Mammary epithelial cell (primary cell): ENCODE measurements at regions not wholly inside any gene's neighbourhood (a gene's known extent, or its start where the extent isn't known, plus 50 kb on each side); places are given as distances from the start of the nearest gene placed in this dataset.

ENCODE experiments used
- EZH2 ChIP-seq: IDR thresholded peaks from 2 replicates; pipeline ENCODE4 v1.6.1; 2012; ENCODE audit warnings: low read length, inconsistent platforms, borderline replicate concordance
- TF ChIP-seq, protein P1 (sequence below), 2 donors: IDR thresholded peaks in 1 of 2; conservative IDR thresholded peaks in 1 of 2; 2 replicates each; pipeline ENCODE4 v1.5.1; 2011 to 2012; ENCODE audit warnings: inconsistent platforms in 2 of 2, low read length in 2 of 2, mild to moderate bottlenecking in 2 of 2, control low read depth in 1 of 2, low read depth in 1 of 2; ENCODE audit not compliant: insufficient read depth in 1 of 2; ENCODE audit errors: extremely low read depth in 1 of 2

DNA sequence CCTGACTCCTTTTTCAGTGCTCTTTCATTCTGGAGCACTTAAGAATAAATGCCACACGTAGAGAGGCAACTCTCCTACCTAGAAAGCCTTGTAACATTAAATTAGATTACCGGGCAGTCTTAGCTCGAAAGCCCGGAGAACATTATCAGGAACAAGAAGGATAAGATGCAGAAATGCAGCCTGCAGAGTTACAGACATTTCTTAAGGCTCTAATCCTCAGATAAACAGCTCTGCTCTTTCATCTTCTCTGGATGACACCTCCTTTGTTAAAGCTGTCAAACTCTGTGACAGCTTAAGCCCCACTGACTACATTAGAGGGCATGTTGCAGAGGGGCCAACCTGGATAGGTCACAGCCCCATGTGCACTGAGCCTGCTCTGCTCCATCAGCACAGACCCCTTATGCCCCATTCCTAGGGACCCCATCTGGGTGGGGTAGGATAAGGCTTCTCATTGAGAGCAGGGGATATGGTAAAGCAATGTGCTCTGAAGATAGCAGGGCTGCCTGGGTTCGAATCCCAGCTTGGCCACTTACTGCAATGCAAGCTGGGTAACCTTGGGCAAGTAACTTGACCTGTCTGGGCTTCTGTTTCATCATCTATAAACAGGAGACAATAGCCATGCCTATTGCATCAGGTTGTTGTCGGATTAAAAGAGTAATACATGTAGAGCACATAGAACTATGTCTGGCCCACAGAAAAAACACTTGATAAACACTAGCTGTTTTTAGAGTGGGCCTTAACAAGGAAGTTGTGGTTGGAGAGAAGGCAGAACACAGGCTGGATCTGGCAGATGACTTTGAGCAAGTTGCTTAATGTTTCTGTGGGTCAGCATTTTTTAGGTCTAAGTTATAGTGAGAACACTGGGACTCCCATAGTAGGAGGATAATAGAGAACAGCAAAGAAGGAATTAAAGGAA lies 111.4 kb downstream of the THNSL2 start:
- TF ChIP-seq, protein P1, sequence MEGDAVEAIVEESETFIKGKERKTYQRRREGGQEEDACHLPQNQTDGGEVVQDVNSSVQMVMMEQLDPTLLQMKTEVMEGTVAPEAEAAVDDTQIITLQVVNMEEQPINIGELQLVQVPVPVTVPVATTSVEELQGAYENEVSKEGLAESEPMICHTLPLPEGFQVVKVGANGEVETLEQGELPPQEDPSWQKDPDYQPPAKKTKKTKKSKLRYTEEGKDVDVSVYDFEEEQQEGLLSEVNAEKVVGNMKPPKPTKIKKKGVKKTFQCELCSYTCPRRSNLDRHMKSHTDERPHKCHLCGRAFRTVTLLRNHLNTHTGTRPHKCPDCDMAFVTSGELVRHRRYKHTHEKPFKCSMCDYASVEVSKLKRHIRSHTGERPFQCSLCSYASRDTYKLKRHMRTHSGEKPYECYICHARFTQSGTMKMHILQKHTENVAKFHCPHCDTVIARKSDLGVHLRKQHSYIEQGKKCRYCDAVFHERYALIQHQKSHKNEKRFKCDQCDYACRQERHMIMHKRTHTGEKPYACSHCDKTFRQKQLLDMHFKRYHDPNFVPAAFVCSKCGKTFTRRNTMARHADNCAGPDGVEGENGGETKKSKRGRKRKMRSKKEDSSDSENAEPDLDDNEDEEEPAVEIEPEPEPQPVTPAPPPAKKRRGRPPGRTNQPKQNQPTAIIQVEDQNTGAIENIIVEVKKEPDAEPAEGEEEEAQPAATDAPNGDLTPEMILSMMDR (conservative IDR thresholded peaks at IDR 0.05 in 1 of 2, IDR thresholded peaks at IDR 0.05 in 1 of 2; ENCODE audit: extremely low read depth in 1 of 2, insufficient read depth in 1 of 2, low read depth in 1 of 2, low read length in 2 of 2), result no peak
- TF ChIP-seq EZH2, result no peak
